Liver (tissue), 7 donors: ENCODE measurements at regions not wholly inside any gene's neighbourhood (a gene's known extent, or its start where the extent isn't known, plus 50 kb on each side); places are given as distances from the start of the nearest gene placed in this dataset.

Source experiments
- DNase-seq: peaks from one replicate; pipeline ENCODE4 v3.0.0-alpha.2; 2017; ENCODE audit warnings: low spot score
- H3K27ac ChIP-seq, 2 donors: one replicate each; pipeline ENCODE4 v1.7.0; 2013; ENCODE audit warnings: inconsistent platforms in 2 of 2, low read length in 2 of 2, control low read depth in 1 of 2, low read depth in 1 of 2, mild to moderate bottlenecking in 1 of 2
- H3K27me3 ChIP-seq, 4 donors: one replicate each; pipeline versions ENCODE4 v1.6.1 to v1.7.0; 2013; ENCODE audit warnings: low read length in 3 of 4, inconsistent platforms in 1 of 4, mild to moderate bottlenecking in 1 of 4, moderate library complexity in 1 of 4; ENCODE audit not compliant: control insufficient read depth in 4 of 4, insufficient read depth in 4 of 4
- H3K36me3 ChIP-seq, 4 donors: one replicate each; pipeline versions ENCODE4 v1.6.1 to v1.7.0; 2013; ENCODE audit warnings: low read length in 3 of 4, mild to moderate bottlenecking in 3 of 4, low read depth in 1 of 4, moderate library complexity in 1 of 4; ENCODE audit not compliant: control insufficient read depth in 4 of 4, insufficient read depth in 3 of 4
- H3K4me1 ChIP-seq, 4 donors: one replicate each; pipeline versions ENCODE4 v1.6.1 to v1.7.0; 2013; ENCODE audit warnings: low read length in 3 of 4, mild to moderate bottlenecking in 3 of 4, moderate library complexity in 1 of 4; ENCODE audit not compliant: control insufficient read depth in 4 of 4, insufficient read depth in 4 of 4
- H3K4me3 ChIP-seq, 3 donors: one replicate each; pipeline versions ENCODE4 v1.6.1 to v1.7.0; 2013; ENCODE audit warnings: low read length in 3 of 3, control low read depth in 1 of 3, low read depth in 1 of 3, mild to moderate bottlenecking in 1 of 3
- H3K9ac ChIP-seq, 2 donors: one replicate each; pipeline ENCODE4 v1.7.0; 2013; ENCODE audit warnings: low read length in 2 of 2, mild to moderate bottlenecking in 2 of 2, moderate library complexity in 2 of 2, control low read depth in 1 of 2, low read depth in 1 of 2
- H3K9me3 ChIP-seq, 4 donors: one replicate each; pipeline versions ENCODE4 v1.6.1 to v1.7.0; 2013; ENCODE audit warnings: low read length in 3 of 4; ENCODE audit not compliant: control insufficient read depth in 4 of 4
- FOXA1 ChIP-seq: IDR thresholded peaks from 2 replicates; pipeline ENCODE4 v1.6.1; 2016; ENCODE audit warnings: antibody characterized with exemption
- FOXA2 ChIP-seq: IDR thresholded peaks from 2 replicates; pipeline ENCODE4 v1.6.1; 2016; ENCODE audit warnings: antibody characterized with exemption
- GABPA ChIP-seq, 2 donors: IDR thresholded peaks in 1 of 2; conservative IDR thresholded peaks in 1 of 2; 2 replicates each; pipeline ENCODE4 v1.6.1; 2016; ENCODE audit warnings: antibody characterized with exemption in 2 of 2, mild to moderate bottlenecking in 1 of 2, moderate library complexity in 1 of 2
- HNF4A ChIP-seq, 2 donors: conservative IDR thresholded peaks; 2 replicates each; pipeline ENCODE4 v1.6.1; 2016; ENCODE audit warnings: antibody characterized with exemption in 2 of 2, mild to moderate bottlenecking in 2 of 2
- HNF4G ChIP-seq: IDR thresholded peaks from 2 replicates; pipeline ENCODE4 v1.6.1; 2016; ENCODE audit warnings: antibody characterized with exemption
- JUND ChIP-seq, 2 donors: IDR thresholded peaks; 2 replicates each; pipeline ENCODE4 v1.6.1; 2016; ENCODE audit warnings: antibody characterized with exemption in 2 of 2
- NR2F2 ChIP-seq: IDR thresholded peaks from 2 replicates; pipeline ENCODE4 v1.6.1; 2016; ENCODE audit warnings: antibody characterized with exemption
- RAD21 ChIP-seq, 2 donors: IDR thresholded peaks; 2 replicates each; pipeline ENCODE4 v1.6.1; 2016; ENCODE audit warnings: antibody characterized with exemption in 2 of 2, mild to moderate bottlenecking in 2 of 2
- REST ChIP-seq: IDR thresholded peaks from 2 replicates; pipeline ENCODE4 v1.6.1; 2016; ENCODE audit warnings: antibody characterized with exemption, mild to moderate bottlenecking
- RXRA ChIP-seq, 2 donors: IDR thresholded peaks; 2 replicates each; pipeline ENCODE4 v1.6.1; 2017 to 2018; ENCODE audit warnings: antibody characterized with exemption in 2 of 2, mild to moderate bottlenecking in 1 of 2
- SP1 ChIP-seq: IDR thresholded peaks from 2 replicates; pipeline ENCODE4 v1.6.1; 2018; ENCODE audit warnings: antibody characterized with exemption, mild to moderate bottlenecking
- TAF1 ChIP-seq: conservative IDR thresholded peaks from 2 replicates; pipeline ENCODE4 v1.6.1; 2016; ENCODE audit warnings: antibody characterized with exemption, mild to moderate bottlenecking
- YY1 ChIP-seq: IDR thresholded peaks from 2 replicates; pipeline ENCODE4 v1.6.1; 2016; ENCODE audit warnings: antibody characterized with exemption, mild to moderate bottlenecking
- ZBTB33 ChIP-seq: IDR thresholded peaks from 2 replicates; pipeline ENCODE4 v1.6.1; 2016; ENCODE audit warnings: antibody characterized with exemption
- WGBS: extraction: QIAGEN DNeasy Blood & Tissue Kit; methylation state at CpG from one replicate; pipeline ENCODE4 v1.1.7; 2013; 5-methylcytosine and 5-hydroxymethylcytosine counted together
- TF ChIP-seq, protein P1 (sequence below): IDR thresholded peaks from 2 replicates; pipeline ENCODE4 v1.6.1; 2016; ENCODE audit warnings: antibody characterized with exemption
- TF ChIP-seq, protein P2 (sequence below): IDR thresholded peaks from 2 replicates; pipeline ENCODE4 v1.6.1; 2016; ENCODE audit warnings: antibody characterized with exemption
- donor health status: healthy.
- donor health status: healthy.
- donor health status: healthy.
- donor health status: healthy.

- WGBS = 58% methylated on average over 13 of the region's 13 CpGs
- TF ChIP-seq RXRA (IDR thresholded peaks at IDR 0.05) (no peak), FOXA1 (no peak), NR2F2 (no peak), ZBTB33 (no peak), RAD21 (IDR thresholded peaks at IDR 0.05) (no peak), GABPA (IDR thresholded peaks at IDR 0.05 in 1 of 2, conservative IDR thresholded peaks at IDR 0.05 in 1 of 2) (no peak)
- TF ChIP-seq, protein P1, sequence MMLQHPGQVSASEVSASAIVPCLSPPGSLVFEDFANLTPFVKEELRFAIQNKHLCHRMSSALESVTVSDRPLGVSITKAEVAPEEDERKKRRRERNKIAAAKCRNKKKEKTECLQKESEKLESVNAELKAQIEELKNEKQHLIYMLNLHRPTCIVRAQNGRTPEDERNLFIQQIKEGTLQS = no peak
- Histone ChIP-seq H3K27ac (no peak overlapping the region), H3K9ac (no peak overlapping the region), H3K27me3 (peaks cover 0 to 3% (median under 1%) of the 10 kb centered on the region in 4 donors), H3K9me3 (no peaks in the 10 kb centered on the region), H3K4me1 (no peaks in the 10 kb centered on the region), H3K4me3 (no peak overlapping the region), H3K36me3 (no peaks in the 10 kb centered on the region)
- no peak for DNase-seq
These were observed 230.1 kb downstream of the TFAP2C start for GRCh38 chr20:56859039-56859800.

- Histone ChIP-seq H3K27ac (no peak overlapping the region), H3K36me3 (no peaks in the 10 kb centered on the region), H3K4me1 (no peaks in the 10 kb centered on the region), H3K4me3 (no peak overlapping the region), H3K27me3 (peaks cover 0 to 6% (median under 1%) of the 10 kb centered on the region in 4 donors), H3K9ac (no peak overlapping the region), H3K9me3 (no peaks in the 10 kb centered on the region)
- WGBS = 5% methylated on average over 10 of the region's 10 CpGs
- no peak for DNase-seq
- TF ChIP-seq REST (no peak), FOXA1 (no peak), YY1 (no peak), JUND (IDR thresholded peaks at IDR 0.05) (no peak), SP1 (no peak), HNF4A (conservative IDR thresholded peaks at IDR 0.05) (no peak), ZBTB33 (no peak), FOXA2 (no peak), HNF4G (no peak), RXRA (IDR thresholded peaks at IDR 0.05) (no peak), GABPA (IDR thresholded peaks at IDR 0.05 in 1 of 2, conservative IDR thresholded peaks at IDR 0.05 in 1 of 2) (no peak), RAD21 (IDR thresholded peaks at IDR 0.05) (no peak), TAF1 (no peak)
- TF ChIP-seq, protein P2, sequence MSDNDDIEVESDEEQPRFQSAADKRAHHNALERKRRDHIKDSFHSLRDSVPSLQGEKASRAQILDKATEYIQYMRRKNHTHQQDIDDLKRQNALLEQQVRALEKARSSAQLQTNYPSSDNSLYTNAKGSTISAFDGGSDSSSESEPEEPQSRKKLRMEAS = no peak
These were observed 230.7 kb downstream of the TFAP2C start for GRCh38 chr20:56859801-56860261.
